HG02623 (cell line): ENCODE measurements at regions not wholly inside any gene's neighbourhood (a gene's known extent, or its start where the extent isn't known, plus 50 kb on each side); places are given as distances from the start of the nearest gene placed in this dataset.

ENCODE experiments used
- ATAC-seq: cut with Tn5 transposase; IDR thresholded peaks from one replicate; pipeline ENCODE4 v1.9.1; 2021; ENCODE audit warnings: moderate library complexity; ENCODE audit not compliant: unreplicated experiment

DNA sequence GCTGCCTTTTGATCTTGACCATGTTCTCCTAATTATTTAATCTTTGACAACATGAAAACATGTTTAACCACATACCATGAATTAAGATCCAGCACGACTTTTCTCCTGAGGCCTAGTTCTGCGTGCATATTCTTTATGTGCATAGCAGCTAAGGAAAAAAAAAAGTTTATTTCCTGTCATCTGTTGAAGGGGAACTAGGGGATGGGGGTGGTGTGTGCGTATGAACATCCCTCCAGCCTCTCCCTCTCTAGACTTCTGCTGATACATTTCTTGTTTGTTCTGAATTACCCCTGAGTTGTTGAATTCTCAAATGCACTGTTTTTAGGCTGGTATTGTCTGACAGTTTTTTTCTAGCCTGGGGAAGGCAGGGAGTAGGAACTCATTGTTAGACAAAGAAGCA is 543.3 kb downstream of the FGF9 start:
- no peak for ATAC-seq

- ATAC-seq, result no peak
Observed at GRCh38 chr13:22218797-22219196, 547.9 kb downstream of the FGF9 start.

GRCh38 chr13:22219709-22220108 is 548.8 kb downstream of the FGF9 start:
- no peak for ATAC-seq

DNA sequence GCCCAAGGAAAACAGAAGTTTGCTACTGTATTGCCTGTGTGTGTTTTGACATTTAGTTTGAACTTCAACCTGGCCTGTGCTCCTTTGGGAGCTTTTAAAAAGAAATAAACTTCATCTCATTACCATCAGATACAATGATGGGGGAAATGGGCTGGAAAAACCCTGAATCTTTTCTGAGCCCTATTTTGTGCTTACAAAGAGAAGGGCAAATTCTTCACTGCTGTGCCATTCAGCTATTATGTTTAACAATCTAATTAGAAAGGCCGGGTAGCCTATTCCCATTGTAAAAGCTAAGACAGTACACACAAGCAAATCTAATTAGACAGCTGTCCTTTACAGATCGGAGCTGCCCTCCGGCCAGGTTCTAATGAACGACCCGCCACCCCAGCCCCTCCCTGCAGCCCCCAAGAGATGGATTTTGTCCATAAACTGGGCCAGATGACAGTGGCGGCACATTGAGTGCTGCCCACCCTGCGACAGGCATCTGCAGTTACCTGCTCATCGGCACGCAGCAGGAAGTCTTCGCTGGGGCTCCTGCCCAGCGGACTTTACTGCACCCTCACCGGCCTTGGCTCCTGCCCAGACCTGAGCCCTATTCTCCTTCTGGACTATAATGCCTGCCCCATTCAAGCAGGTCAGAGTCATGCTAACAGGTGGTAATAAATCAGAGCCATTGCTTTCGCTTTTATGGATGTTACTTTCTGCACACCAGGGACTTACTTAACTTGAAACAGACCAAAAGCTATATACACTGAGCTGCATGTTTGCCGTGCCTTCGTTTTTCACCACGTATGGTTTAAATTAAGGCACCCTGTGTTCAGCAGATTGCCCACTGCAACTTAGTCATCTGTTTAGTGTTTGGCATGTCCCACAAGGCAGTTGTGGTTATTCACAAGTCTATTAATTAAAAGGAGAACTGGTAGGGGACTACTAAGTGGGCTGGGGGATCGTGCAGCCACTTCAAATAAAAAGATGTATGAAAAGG is 549.6 kb downstream of the FGF9 start:
- no peak for ATAC-seq

DNA sequence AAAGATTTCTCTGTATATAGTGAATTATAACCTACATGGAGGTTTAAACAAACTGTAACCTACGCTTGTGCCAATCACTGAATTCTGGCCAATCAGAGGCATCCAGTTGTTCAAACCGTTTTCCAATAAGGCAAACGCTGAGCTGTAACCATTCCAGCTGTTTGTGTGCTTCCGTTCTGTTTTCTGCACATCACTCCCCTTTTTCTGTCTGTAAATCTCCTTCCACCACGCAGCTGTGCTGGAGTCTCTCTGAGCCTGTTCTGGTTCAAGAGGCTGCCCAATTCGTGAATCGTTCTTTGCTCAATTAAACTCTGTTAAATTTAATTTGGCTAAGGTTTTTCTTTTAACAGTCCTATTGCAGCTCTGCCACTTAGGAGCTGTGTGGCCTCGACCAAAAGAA is 552.5 kb downstream of the FGF9 start:
- ATAC-seq, result no peak

DNA sequence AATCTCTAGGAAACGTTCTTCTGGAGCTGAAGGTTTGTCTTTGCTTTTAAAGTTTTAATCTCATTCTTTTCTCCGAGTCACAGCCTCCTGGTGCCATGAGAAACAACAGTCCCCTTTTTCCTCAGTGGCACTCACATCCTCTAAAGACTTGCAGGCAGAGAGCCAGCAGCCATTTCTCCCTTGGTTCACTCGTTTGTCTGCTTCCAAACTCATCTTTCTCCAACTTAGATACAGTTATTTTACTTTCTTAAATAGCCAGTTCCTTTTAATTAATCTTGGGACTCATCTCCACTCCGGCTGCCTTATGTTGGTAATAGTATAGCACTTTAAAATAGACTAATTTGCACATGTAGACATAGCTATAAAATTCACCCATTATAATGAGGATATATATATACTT is 555.2 kb downstream of the FGF9 start:
- ATAC-seq, result no peak

- ATAC-seq, result no peak
Observed at GRCh38 chr13:22227895-22228294, 557.0 kb downstream of the FGF9 start.

DNA sequence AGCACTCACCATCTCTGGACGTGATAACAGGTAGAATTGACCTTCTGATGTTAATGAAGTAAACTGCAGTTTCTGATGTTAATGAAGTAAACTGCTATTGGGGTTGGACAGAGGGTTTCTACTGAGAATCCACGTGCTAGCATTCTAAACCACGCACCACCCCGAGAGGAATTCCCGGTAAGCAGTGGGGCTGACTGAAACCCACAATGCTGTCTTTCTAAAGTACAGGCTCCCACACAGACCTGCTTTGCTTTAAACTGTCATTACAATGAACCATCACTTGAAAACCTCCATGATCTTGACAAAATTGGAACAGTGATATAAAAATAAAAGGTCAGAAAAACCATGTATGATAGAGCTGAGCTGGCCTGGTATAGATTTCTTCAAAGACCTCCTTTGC is 559.0 kb downstream of the FGF9 start:
- ATAC-seq, result no peak

- no peak for ATAC-seq
Observed at GRCh38 chr13:22232186-22232585, 561.3 kb downstream of the FGF9 start.

- peak; percentile 43 for ATAC-seq
Observed at GRCh38 chr13:22235285-22235949, 564.5 kb downstream of the FGF9 start.

- no peak for ATAC-seq
Observed at GRCh38 chr13:22235950-22236290, 565.0 kb downstream of the FGF9 start.

- ATAC-seq, result no peak
Observed at GRCh38 chr13:22238269-22238668, 567.4 kb downstream of the FGF9 start.

DNA sequence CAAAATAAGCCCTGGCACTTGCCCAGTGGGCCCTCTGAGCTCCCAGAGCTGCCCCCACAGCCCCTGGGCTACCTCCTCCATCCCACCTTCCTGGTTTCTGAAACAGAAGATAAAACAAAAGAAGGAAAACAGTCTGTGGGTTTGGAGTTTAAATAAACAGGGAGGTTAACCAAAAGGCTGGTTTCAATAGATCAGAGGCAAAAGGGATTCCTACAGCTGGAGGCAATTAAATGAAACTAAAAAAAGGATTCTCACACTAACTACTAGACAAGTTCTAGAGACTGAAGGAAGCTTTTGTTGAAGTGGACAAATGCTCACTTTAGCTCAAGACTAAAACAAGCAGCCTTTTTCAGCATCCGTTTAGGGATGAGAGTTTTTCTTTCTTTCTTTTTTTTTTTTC is 569.8 kb downstream of the FGF9 start:
- no peak for ATAC-seq

- ATAC-seq, result no peak
Observed at GRCh38 chr13:22243469-22244163, 572.7 kb downstream of the FGF9 start.

DNA sequence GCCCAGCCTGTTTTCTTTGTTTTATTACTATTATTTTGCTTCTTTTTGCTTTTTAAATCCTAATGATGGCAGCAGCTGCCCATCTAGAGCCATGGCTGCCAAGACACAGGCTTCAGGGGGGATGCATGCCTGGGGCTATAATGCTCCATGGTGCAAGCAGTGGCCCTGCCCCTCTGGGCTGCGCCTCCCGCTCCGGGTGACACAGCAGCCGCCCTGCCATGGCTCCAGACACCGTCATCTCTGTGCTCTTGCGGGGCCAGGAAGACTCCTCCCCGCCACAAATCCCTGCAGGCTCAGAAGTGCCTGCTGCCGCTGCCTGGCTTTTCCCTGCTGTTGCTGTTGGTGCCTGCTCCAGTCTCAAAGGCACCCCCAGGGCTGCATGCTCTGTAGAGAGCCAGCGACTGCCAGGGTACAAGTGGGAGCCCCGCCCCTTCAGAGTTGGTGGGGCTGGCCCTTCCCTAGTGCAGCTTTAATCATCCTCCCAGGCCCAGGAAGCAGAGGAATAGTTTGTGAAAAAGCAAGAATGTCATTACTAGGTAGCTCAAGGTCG is 581.5 kb downstream of the FGF9 start:
- no peak for ATAC-seq

- ATAC-seq, result no peak
Observed at GRCh38 chr13:22253107-22253506, 582.2 kb downstream of the FGF9 start.

- ATAC-seq, result no peak
Observed at GRCh38 chr13:22256111-22256639, 585.3 kb downstream of the FGF9 start.

GRCh38 chr13:22262001-22262885 is 591.4 kb downstream of the FGF9 start:
- no peak for ATAC-seq

GRCh38 chr13:22263185-22263584 is 592.3 kb downstream of the FGF9 start:
- no peak for ATAC-seq

GRCh38 chr13:22265563-22265962 is 594.7 kb downstream of the FGF9 start:
- ATAC-seq, result no peak
